ENCODE measurements at regions not wholly inside any gene's neighbourhood (a gene's known extent, or its start where the extent isn't known, plus 50 kb on each side); places are given as distances from the start of the nearest gene placed in this dataset.

- ChIA-PET CTCF (interaction anchor here (1.6 kb wide), 1 partner anchor 10 kb away, joined by 5 read pairs; no protein-coding TSS in a partner anchor), POLR2A (no interaction called here)
- no peak for TF ChIP-seq CTCF (IDR thresholded peaks at IDR 0.05; ENCODE audit: control extremely low read depth, extremely low read depth, low read depth, missing control alignments)
- no peak for DNase-seq (ENCODE audit: extremely low spot score)
These were observed 203.2 kb upstream of the PEX5L start for GRCh38 chr3:180239939-180240338.

GRCh38 chr3:180246688-180247195, 210.0 kb upstream of the PEX5L start:
- ChIA-PET CTCF (no interaction called here), POLR2A (no interaction called here)
- DNase-seq (ENCODE audit: extremely low spot score), result no peak
- TF ChIP-seq CTCF (IDR thresholded peaks at IDR 0.05; ENCODE audit: control extremely low read depth, extremely low read depth, low read depth, missing control alignments), result no peak

GRCh38 chr3:180250172-180250571, 213.4 kb upstream of the PEX5L start:
- no peak for TF ChIP-seq CTCF (IDR thresholded peaks at IDR 0.05; ENCODE audit: control extremely low read depth, extremely low read depth, low read depth, missing control alignments)
- ChIA-PET CTCF (interaction anchor here (1.9 kb wide), 1 partner anchor 11 kb away, joined by 5 read pairs; no protein-coding TSS in a partner anchor), POLR2A (no interaction called here)
- no peak for DNase-seq (ENCODE audit: extremely low spot score)

- no peak for DNase-seq (ENCODE audit: extremely low spot score)
- no peak for TF ChIP-seq CTCF (IDR thresholded peaks at IDR 0.05; ENCODE audit: control extremely low read depth, extremely low read depth, low read depth, missing control alignments)
- CTCF ChIA-PET, result no interaction called here
- POLR2A ChIA-PET, result no interaction called here
These were observed 215.9 kb upstream of the PEX5L start for GRCh38 chr3:180252683-180253082.

GRCh38 chr3:180253283-180253682, 216.5 kb upstream of the PEX5L start:
- DNase-seq (ENCODE audit: extremely low spot score), result no peak
- ChIA-PET POLR2A (no interaction called here), CTCF (no interaction called here)
- no peak for TF ChIP-seq CTCF (IDR thresholded peaks at IDR 0.05; ENCODE audit: control extremely low read depth, extremely low read depth, low read depth, missing control alignments)

- CTCF ChIA-PET, result no interaction called here
- no peak for TF ChIP-seq CTCF (IDR thresholded peaks at IDR 0.05; ENCODE audit: control extremely low read depth, extremely low read depth, low read depth, missing control alignments)
- no peak for DNase-seq (ENCODE audit: extremely low spot score)
- POLR2A ChIA-PET, result no interaction called here
These were observed 227.7 kb upstream of the PEX5L start for GRCh38 chr3:180264479-180264878.

GRCh38 chr3:180265551-180265950, 228.8 kb upstream of the PEX5L start:
- ChIA-PET POLR2A (no interaction called here), CTCF (interaction anchor here (1.2 to 3.5 kb wide), 2 partner anchors 12 to 94 kb away, joined by 4 to 14 read pairs; no protein-coding TSS in a partner anchor)
- DNase-seq (ENCODE audit: extremely low spot score), result no peak
- TF ChIP-seq CTCF (IDR thresholded peaks at IDR 0.05; ENCODE audit: control extremely low read depth, extremely low read depth, low read depth, missing control alignments), result no peak

All from GM10248 (cell line).